NCI-H510A (cell line): ENCODE measurements at regions not wholly inside any gene's neighbourhood (a gene's known extent, or its start where the extent isn't known, plus 50 kb on each side); places are given as distances from the start of the nearest gene placed in this dataset.

ENCODE experiments used
- DNase-seq: peaks from one replicate; lab custom pipeline; 2025; lab: John Stamatoyannopoulos, UW

DNA sequence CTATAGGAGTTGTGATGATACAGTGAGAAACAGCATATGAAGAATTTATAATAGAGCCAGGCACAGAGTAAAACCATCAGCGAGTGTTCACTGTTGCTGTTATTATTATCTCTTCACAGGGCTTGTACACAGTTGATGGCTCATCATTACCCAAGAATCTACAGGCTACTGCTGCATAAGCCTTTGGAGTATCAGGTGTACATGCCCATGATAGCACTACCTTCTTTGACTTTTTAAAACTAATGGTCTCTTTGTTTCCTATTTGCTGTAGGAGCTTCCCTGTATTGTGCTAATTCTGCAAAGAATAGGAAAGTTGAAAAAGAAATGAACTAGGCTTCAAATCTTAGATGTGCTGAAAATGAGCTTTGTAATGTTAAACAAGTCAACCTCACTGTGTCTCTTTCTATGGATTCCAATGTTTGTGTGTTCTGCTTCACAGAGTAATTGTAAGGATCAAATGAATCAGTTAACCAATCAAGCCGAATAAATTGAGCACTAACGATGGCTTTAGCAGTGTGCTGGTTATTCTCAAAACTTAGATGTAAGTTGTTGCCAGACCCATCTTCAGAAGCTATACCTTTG, 138.8 kb downstream of the TUSC7 start:
- DNase-seq: no peak

DNA sequence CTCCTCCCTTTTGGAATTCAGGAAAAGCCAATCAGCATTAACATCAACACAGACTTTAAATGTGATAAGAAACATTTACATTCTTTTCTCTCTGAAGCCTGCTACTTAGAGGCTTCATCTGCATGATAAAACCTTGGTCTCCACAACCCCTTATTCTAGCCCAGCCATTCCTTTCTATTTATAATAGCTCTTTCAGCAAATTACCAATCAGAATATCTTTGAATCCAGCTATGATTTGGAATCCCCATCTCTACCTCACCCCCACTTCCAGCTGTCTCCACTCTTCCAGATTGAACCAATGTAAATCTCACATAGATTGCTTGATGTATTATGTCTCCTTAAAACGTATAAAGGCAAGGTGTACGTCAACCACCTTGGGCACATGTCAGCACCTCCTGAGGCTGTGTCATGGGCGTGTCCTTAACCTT, 139.7 kb downstream of the TUSC7 start:
- no peak for DNase-seq

DNA sequence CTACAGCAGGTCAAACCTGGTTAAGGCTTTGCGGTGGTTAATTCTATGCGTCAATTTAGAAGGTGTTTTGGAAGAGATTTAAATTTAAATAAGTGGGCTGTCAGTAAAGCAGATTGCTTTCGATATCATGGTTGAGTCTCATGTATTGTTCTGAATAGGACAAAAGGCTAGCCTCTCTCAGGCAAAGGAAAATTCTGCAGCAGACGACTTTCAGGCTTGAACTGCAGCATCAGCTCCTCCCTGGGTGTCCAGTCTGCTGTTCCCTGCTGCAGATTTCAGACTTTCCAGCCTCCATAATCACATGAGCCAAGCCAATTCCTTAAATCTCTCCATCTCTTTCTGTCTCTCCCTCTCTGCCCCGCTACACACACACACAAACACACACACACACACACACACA, 143.2 kb downstream of the TUSC7 start:
- DNase-seq: no peak

DNA sequence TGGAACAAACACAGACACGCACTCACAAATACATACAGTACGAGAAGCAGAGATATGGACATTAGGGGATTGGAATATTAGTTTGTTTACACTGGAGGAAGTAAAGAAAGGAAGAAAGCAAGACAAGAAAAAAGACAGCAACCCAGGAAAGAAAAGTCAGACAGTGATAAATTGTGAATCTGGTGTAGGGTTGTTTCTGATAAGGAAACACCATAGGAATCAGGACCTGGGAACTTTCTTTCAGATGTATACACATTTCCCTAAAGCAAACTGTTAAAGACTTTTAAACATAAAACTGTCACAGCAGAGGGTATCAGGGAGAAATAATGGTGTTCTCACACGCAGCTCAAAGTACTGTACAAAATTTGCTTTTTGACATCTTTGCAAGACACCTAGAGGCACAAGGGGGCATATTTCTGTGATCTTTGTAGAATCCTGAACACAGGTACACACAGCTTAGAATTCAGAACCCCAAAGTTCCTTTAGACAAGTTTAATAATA, 153.7 kb downstream of the TUSC7 start:
- DNase-seq: no peak

DNA sequence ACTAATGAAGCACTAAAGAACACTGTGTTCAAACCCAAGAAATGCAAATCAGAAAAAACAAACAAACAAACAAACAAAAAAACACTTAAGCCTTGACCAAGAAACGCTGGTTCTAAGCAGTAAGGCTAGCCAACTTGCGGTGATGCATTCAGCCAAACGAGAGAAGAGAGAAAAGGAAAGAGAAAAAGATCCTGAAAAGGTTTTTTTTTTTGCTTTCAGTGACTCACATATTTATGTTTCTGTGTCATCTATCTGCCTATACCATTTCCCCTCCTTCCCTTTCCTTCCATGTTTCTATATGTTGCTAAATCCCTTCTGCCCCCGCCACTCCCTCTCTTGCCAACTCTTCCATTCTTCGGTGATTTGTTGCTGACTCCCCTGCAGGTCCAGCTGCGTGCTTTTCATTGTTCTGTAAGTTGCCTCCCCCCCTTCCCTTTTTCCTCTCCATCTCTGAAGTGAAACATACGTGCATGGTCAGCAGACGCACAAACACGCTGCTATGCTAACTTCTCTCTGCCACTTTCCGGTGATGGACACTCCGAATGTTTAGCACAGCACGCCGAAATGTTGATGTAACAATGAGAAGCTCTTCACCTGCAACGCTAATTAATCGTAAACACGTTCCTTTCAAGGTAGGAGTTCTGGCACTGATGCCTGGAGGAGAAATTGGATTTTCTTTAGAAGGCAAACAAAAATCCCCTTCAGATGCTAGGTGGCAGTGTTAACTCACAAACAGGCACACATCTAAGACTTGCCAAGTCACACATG, 154.4 kb downstream of the TUSC7 start:
- peak; percentile 6 for DNase-seq

DNA sequence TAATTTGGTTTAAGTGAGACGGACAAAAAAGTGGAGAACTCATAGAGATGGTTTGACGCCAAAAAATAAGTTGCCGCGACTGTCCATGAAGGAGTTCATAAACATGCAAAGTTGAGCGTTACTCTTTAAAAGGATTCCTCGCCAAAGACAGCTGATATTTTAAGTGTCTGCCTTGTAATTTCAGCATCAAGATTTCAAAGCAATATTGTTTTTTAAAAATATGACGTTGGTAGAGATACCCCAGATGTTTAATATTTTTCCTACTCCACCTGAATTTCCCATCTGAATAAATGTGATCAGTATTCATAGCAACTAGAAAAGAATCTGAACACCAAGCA, 155.0 kb downstream of the TUSC7 start:
- DNase-seq: no peak

DNA sequence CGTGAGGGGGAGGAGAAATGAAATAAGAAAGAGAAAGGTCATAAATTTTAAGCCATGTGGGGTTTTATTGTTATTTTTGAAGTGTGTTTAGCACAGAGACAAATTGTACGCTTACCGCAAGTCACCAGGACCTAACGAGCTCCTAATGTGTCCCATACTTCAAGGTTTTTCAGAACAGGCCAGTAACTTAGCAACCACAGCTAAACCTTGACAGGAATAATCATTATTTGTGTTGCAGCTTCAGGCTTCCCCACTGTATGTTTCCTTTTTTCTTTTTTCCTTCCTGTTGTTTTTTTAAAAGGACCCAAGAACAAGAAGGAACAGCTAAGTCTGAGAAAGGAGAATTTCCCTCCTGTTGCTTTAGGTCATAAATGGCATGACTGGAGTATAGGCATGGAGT, 160.8 kb downstream of the TUSC7 start:
- no peak for DNase-seq

DNA sequence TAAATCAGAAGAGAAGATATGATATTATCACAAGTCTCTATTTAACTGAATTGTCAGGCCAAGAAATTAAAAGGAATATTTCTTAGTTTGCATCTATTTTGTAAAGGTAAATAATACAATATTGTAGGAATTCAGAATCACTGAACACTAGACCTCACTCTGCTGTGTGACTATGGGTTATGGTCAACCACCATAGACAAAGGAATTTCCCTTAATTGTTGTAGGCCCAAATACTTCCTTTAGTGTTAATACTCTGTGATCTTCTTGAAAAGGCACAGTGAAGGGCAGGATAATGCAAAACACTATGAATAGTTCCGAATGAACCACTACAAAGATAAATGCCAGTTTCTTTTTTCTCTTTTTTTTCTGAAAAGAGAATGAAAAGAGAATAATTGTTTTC, 162.3 kb downstream of the TUSC7 start:
- no peak for DNase-seq

DNA sequence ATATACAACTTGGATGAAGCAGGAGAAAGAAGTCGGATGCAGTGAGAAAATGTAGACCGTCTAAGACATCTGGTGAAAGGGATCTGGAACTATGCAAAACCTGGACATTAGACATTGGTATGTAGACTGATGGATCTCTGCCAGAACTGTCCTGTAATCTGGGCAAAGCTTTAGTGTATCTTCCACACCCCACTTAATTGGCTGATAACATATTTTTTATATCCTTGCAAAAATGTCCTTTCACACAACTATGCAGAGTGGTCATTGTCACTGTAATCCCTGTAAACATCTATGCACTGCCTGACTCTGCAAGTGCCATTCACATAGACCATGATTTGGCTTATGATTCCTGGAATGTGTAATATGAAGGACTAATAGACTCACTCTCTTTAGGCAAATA, 163.1 kb downstream of the TUSC7 start:
- DNase-seq: no peak

DNA sequence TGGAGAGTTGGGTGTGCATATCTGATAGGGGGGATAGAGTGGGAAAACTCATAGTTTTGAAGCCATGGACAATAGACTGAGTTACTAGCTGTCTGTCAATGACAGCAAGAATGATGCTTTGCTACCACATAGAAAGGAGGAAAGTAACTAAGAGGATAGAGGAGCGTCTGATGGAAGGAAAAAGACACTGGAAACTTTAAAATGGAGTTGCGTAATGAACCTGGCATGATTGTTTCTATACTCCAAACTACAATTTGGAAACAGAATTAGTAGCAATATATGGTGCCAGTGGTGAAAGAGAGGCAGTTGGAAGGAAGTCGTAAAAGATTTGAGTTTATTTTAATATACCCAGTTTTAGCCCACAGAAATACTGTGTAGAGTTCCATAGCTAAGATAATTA, 163.6 kb downstream of the TUSC7 start:
- DNase-seq: no peak

DNA sequence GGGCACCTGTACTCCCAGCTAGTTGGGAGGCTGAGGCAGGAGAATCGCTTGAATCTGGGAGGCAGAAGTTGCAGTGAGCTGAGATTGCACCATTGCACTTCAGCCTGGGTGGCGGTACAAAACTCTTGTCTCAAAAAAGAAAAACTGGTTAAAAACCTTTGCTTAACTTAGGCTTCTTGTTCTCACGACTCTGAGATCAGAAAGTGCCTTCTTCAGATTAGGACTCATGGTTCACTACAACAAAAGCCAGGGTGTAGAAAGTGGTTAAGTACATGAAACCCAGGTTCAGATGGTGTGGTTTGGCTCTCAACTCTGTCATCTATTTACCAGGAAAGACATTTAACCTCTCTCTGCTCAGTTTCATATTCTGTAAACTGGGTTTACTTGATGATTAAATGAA, 168.4 kb downstream of the TUSC7 start:
- no peak for DNase-seq

DNA sequence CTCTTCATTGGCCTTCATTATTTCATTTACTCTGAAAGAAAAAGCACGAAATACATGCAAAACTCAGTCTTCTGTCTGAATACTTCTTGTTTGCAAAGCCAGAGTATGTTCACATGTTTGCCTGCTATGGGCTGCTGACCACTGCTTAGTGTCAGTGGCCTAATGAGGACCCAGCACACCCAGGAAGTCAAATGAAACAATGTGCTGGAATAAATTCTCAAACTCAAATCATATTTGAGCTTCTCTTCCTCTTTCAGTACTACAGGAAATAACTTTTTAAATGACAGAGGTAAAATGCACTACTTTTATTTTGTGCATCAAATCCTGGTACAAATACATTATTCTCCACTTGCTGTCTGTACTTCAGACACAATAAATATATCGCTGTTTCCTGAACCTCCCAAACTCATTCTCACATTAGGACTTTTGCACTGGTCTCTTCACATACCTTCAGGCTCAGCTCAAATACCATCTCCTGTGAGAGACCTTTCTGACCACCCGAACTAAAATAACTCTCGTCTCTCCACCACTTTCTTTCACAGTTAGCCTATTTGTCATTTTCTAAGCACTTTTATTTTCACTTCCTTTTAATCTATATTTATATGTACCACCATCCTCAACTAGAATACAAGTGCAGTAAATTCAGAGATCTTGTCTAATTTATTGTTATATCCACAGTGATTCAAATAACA, 176.8 kb downstream of the TUSC7 start:
- no peak for DNase-seq

DNA sequence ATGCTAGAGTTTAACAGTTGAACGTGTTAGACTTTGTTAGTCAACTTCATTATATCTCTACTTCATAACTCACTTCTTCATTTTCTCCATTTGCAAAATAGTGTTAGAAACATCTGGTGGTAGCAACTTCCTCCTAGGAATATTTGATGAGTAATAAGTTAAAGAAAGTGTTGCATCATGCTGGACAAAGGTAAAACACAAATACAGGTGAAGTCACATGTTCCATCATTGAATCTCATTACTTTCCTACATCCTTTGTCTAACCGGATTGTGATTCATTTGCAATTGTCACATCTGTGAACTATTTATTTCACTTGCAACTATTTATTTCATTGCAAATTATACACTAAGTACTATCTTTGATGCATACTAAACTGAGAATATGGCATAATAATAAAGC, 186.5 kb downstream of the TUSC7 start:
- no peak for DNase-seq

DNA sequence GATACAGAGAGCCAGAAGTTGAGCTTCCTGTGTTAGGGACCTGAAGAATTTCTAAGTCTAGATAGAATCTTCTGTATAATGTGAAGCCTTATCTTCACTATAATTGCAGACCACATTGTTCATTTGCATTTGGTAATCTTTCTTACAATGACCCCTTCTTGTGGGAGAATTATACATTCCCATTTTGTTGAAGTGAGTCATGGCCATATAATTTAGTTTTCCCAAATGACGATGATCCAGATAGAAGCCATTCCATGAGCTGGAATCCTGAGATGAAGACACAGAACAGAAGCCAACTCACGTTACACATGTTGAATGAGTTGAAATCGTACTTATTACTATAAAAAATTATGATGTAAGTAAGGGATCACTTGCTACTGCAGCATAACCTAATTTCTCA, 187.8 kb downstream of the TUSC7 start:
- no peak for DNase-seq

DNA sequence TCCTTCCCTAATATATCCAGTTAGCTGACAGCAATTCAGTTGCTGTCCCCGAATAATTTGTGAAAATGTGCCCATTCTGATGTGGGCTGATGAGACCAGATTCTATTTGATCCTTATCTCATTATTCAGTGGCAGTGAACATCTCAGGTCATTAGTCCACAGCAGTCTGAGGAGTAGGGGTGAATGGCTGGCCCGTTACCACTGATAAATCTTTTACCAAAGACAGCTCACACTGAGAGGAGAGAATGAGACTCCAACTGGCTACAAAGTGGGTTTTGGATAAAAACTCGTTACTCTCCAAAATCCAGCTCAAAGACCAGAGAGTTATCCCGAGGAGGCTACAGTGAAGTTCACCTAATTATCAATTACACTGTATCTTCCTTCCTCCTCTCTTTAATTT, 189.7 kb downstream of the TUSC7 start:
- DNase-seq: no peak

DNA sequence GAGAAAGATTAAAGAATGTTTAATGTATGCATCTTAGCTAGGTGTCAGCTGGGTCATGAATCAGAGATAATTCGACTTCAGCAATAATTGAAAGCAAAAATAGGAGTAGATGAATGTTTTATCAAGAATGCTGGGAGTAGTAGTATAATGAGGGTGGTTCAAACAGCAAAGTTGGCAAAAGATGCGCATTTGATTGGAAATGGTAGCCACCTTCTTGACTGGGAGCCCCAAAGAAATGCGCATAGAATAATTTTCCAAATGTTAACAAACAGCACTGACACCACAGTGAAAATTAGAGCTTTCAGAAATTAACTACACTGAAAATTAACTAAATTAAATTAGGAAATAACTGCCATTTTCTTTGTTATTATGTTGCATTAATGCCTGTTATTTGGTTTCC, 195.8 kb downstream of the TUSC7 start:
- no peak for DNase-seq

DNA sequence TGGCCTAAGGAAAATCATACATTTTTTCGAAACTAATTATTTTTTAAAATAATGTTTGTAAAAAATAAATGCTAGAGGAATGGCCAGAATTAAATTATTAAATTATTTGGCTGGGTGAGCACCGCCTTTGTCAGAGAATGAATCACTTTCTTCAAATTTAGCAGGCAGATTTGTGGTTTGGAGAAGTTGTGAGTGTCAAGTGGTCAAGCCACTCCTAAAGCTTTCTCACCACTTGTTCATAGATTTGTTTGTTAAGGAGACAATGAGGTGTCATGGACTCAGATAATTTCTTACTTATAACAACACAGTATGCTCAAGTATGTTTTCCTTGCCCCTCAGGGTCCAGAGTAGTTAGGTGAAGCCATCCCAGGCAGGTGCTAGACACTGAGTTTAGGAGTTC, 196.2 kb downstream of the TUSC7 start:
- DNase-seq: no peak

DNA sequence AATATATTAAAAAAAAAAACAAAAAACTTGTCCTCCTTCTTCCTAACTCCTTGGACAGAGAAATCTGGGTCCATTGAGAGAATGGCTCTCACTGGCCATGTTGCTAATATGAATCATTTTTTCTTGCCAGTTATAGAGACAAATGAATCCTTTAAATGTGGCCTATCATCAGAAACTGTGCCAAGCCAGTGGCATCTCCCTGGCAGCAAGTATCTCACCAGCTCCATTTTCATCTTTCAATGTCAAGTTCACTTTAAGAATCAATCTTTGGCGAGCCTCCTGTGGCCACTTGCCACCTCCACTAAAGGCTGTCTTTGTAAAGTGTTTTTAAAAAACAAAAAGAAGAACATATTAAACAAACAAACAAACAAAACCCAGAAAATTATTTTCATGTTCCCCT, 202.5 kb downstream of the TUSC7 start:
- no peak for DNase-seq

DNA sequence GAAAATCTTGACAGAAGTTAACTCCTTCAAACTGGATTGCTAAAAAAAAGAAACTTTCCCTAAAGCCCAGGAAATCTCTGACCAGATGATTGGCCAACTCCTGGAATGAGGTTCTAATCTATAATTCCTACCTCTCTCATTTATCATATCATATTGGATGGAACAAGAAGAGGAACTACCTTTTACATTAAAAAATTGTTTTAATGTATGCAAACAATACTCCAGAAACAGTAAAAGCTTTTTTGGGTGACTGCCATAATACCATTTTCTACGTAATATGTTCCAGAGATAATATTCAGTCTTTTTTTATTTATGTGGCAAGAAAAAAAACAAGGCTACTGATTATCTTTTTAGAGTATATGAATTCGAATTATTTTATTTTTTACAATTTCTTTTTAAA, 204.4 kb downstream of the TUSC7 start:
- DNase-seq: no peak

DNA sequence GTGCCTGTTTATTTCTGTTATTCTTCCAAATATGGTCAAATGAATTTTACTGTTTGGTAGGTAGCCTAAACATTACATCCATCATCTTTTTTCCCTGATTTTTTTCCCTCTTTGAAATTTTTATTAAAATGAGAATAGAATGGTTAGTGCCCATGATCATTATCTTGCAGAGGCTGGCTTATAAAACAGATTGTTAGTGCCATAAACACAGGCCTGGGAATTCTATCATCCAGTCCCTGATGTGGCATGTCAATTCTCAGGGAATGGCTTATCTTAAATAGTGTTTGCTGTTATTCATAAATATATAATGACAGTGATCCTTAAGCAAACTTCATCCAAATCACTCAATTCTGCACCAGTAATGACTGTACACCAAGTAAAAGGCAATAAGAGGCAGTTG, 207.3 kb downstream of the TUSC7 start:
- no peak for DNase-seq

DNA sequence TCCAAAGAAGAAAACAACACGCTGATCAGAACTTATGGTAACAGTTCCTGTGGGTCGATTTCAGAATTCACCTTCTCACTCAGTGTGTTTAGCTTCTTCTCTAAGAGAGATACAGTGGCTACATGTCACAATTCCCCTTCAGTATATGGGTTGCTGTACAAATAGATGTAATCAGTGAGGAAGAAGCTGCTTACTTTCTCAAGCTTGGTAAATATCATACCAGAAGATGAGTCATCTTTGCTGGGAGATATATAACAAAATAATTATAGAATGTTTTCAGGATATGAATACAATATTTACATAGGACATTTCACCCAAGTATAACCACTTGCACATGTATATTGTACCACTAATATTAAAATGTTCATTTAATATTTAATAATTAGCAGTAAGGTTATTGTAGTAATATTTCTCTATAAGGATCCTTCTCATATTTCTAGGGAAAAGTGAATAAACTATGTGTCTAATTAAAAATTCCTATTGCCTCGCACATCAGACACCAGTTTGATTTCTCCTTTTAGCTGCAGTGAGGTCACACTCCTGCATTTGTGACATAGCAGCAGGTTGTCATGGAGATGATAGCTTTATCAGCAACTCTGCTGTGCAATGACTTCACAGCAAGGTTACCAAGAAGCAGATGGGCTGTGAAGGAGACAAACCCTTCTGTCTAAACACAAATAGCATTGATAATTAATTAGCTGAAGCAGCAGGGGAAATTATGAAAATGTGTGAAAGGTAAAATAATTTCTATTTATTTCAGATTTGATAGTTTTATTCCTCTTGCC, 211.4 kb downstream of the TUSC7 start:
- DNase-seq: no peak

DNA sequence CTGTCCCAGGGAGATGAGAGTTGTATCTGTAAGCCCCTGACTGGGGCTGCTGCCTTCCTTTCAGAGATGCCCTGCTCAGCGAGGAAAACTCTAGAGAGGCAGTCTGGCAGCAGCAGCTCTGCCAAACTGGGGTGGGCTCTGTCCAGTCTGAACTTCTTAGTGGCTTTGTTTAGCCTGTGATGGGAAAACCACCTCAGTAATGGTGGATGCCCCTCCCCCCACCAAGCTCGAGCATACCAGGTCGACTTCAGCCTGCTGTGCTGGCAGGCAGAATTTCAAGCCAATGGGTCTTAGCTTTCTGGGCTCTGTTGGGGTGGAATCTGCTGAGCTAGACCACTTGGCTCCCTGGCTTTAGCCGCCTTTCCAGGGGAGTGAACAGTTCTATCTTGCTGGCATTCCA, 218.3 kb downstream of the TUSC7 start:
- no peak for DNase-seq
